Tongue (tissue), 1 donor: ENCODE measurements at regions not wholly inside any gene's neighbourhood (a gene's known extent, or its start where the extent isn't known, plus 50 kb on each side); places are given as distances from the start of the nearest gene placed in this dataset.
"Not testable (repeated sequence)": the region's sequence is repeated elsewhere in the genome, so short reads cannot be mapped to it uniquely, and the experiment has no call there.

Experiments used
- DNase-seq: peaks from one replicate; pipeline ENCODE4 v3.0.0-alpha.2; 2015

- DNase-seq = no peak
These were observed 124.5 kb downstream of the DUSP6 start for GRCh38 chr12:89227774-89228173.

GRCh38 chr12:89225808-89226411, 126.4 kb downstream of the DUSP6 start:
- peak; percentile 76 for DNase-seq

GRCh38 chr12:89225401-89225800, 126.9 kb downstream of the DUSP6 start:
- no peak for DNase-seq

- DNase-seq = not testable (repeated sequence)
These were observed 129.7 kb downstream of the DUSP6 start for GRCh38 chr12:89222580-89222979.

- no peak for DNase-seq
These were observed 134.8 kb downstream of the DUSP6 start for GRCh38 chr12:89217472-89217871.

- no peak for DNase-seq
These were observed 135.9 kb downstream of the DUSP6 start for GRCh38 chr12:89216211-89216952.

GRCh38 chr12:89215196-89215595, 137.1 kb downstream of the DUSP6 start:
- no peak for DNase-seq

GRCh38 chr12:89213747-89214146, 138.6 kb downstream of the DUSP6 start:
- no peak for DNase-seq

GRCh38 chr12:89213139-89213538, 139.2 kb downstream of the DUSP6 start:
- DNase-seq = no peak

GRCh38 chr12:89212339-89212771, 139.9 kb downstream of the DUSP6 start:
- peak; percentile 43 for DNase-seq

GRCh38 chr12:89211456-89211855, 140.8 kb downstream of the DUSP6 start:
- no peak for DNase-seq

GRCh38 chr12:89210277-89210676, 142.0 kb downstream of the DUSP6 start:
- DNase-seq = no peak

GRCh38 chr12:89208661-89209096, 143.6 kb downstream of the DUSP6 start:
- DNase-seq = no peak

- no peak for DNase-seq
These were observed 145.9 kb downstream of the DUSP6 start for GRCh38 chr12:89206390-89206789.

- no peak for DNase-seq
These were observed 146.8 kb downstream of the DUSP6 start for GRCh38 chr12:89205517-89205916.

- DNase-seq = no peak
These were observed 149.2 kb downstream of the DUSP6 start for GRCh38 chr12:89203144-89203543.

GRCh38 chr12:89200217-89200616, 152.1 kb downstream of the DUSP6 start:
- DNase-seq = no peak

- DNase-seq = no peak
These were observed 156.8 kb downstream of the DUSP6 start for GRCh38 chr12:89195470-89195869.

GRCh38 chr12:89194683-89195082, 157.6 kb downstream of the DUSP6 start:
- DNase-seq = no peak

GRCh38 chr12:89192429-89192828, 159.9 kb downstream of the DUSP6 start:
- DNase-seq = no peak

- not testable (repeated sequence) for DNase-seq
These were observed 160.7 kb downstream of the DUSP6 start for GRCh38 chr12:89191597-89191996.

- DNase-seq = no peak
These were observed 162.9 kb downstream of the DUSP6 start for GRCh38 chr12:89189448-89189847.

GRCh38 chr12:89187507-89187906, 164.8 kb downstream of the DUSP6 start:
- no peak for DNase-seq

- DNase-seq = no peak
These were observed 166.4 kb downstream of the DUSP6 start for GRCh38 chr12:89185889-89186288.
